ENCODE measurements at regions not wholly inside any gene's neighbourhood (a gene's known extent, or its start where the extent isn't known, plus 50 kb on each side); places are given as distances from the start of the nearest gene placed in this dataset.
A peak's percentile ranks its signal among the peaks of the same experiment; 100 is the strongest.

DNA sequence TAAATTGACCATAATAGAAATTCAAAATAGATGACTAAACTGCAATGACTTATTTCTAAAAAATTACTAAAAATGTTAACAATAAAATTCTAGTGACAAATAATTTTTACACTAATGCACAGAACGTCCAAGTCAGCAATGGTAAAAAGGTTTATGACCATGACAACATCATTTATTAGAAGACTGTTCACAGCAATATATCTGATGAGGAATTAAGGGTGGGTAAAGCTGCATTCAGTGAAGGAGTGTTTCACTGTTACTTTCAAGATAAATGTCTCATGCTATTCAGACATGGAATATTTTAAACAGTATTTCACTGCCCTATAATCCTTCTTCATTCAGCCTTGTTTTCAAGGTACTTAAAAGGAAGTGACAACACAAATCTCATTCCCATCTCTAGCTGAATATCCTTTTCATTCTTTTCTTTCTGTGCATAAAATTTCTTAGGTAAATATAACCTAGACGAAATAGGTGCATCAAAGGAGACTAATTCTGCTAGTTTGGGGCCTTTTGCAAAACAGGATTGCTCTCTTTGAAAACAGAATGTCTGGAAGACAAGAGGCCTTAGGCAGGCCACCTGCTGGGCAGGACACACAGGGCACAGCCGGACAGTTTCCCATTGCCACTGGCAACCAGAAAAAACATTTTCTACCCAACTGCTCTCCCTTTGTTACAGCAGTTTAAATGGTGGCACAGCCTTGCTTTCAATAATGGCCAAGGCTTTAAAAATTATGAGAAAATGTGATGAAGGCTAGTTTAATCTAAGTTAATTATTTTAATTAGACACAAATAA, 600.3 kb downstream of the SPRY1 start:
- intact Hi-C loops (cut with DNase I): no loop called here
- H3K36me3 ChIP-seq (ENCODE audit: control insufficient read depth in 2 of 3, insufficient read depth in 3 of 3, low read length in 3 of 3): no peaks in the 10 kb centered on the region
- no peak overlapping the region for H3K27ac ChIP-seq (ENCODE audit: low read depth in 2 of 2, low read length in 2 of 2)
- TF ChIP-seq, protein P1, sequence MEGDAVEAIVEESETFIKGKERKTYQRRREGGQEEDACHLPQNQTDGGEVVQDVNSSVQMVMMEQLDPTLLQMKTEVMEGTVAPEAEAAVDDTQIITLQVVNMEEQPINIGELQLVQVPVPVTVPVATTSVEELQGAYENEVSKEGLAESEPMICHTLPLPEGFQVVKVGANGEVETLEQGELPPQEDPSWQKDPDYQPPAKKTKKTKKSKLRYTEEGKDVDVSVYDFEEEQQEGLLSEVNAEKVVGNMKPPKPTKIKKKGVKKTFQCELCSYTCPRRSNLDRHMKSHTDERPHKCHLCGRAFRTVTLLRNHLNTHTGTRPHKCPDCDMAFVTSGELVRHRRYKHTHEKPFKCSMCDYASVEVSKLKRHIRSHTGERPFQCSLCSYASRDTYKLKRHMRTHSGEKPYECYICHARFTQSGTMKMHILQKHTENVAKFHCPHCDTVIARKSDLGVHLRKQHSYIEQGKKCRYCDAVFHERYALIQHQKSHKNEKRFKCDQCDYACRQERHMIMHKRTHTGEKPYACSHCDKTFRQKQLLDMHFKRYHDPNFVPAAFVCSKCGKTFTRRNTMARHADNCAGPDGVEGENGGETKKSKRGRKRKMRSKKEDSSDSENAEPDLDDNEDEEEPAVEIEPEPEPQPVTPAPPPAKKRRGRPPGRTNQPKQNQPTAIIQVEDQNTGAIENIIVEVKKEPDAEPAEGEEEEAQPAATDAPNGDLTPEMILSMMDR (IDR thresholded peaks at IDR 0.05; ENCODE audit: borderline replicate concordance, extremely low read depth, insufficient read depth): no peak
- H3K4me3 ChIP-seq (ENCODE audit: low read length in 3 of 3): no peak overlapping the region
- FAIRE-seq (peak; percentile 44), DNase-seq (no peak)
- H3K9me3 ChIP-seq (ENCODE audit: control insufficient read depth in 2 of 3, insufficient read depth in 1 of 3, low read length in 3 of 3): no peaks in the 10 kb centered on the region
- H3K4me1 ChIP-seq (ENCODE audit: control insufficient read depth in 2 of 3, insufficient read depth in 2 of 3, low read depth in 1 of 3, low read length in 3 of 3): no peaks in the 10 kb centered on the region
- H3K9ac ChIP-seq (ENCODE audit: low read length in 3 of 3): no peak overlapping the region
- no peaks in the 10 kb centered on the region for H3K27me3 ChIP-seq (ENCODE audit: control insufficient read depth, insufficient read depth, low read length)

DNA sequence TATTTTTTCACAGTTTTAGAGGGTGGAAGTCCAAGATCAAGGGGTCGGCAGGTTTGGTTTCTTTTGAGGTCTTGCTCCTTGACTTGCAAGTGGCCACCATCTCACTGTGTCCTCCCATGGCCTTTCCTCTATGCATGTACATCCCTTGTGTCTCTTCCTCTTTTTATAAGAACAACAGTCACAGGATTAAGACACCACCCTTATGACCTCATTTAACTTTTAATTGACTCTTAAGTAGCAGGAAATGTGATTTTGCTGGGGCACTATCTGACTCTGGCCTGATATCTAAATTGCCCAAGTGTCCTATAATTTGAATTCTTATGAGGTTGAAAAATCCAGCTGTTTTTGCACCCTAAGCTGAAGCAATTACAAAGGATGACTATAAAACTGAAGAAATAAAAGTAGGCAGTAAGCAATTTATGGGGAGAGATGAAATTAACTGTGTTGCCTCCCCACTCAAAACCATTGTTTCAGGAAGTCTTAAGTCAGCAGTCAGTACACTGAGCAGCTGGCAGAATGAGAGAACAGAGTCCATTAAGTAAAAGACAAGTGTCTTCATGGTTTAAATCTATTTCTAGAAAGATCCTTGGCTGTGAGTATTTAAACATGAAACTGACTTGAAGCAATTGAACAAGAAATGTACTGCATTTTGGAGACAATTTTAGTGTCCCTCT, 601.3 kb downstream of the SPRY1 start:
- FAIRE-seq: no peak
- TF ChIP-seq, protein P1 (IDR thresholded peaks at IDR 0.05; ENCODE audit: borderline replicate concordance, extremely low read depth, insufficient read depth): no peak
- Histone ChIP-seq H3K4me1 (ENCODE audit: control insufficient read depth in 2 of 3, insufficient read depth in 2 of 3, low read depth in 1 of 3, low read length in 3 of 3) (no peaks in the 10 kb centered on the region), H3K36me3 (ENCODE audit: control insufficient read depth in 2 of 3, insufficient read depth in 3 of 3, low read length in 3 of 3) (no peaks in the 10 kb centered on the region), H3K27ac (ENCODE audit: low read depth in 2 of 2, low read length in 2 of 2) (no peak overlapping the region), H3K4me3 (ENCODE audit: low read length in 3 of 3) (no peak overlapping the region), H3K9me3 (ENCODE audit: control insufficient read depth in 2 of 3, insufficient read depth in 1 of 3, low read length in 3 of 3) (no peaks in the 10 kb centered on the region), H3K9ac (ENCODE audit: low read length in 3 of 3) (no peak overlapping the region), H3K27me3 (ENCODE audit: control insufficient read depth, insufficient read depth, low read length) (no peaks in the 10 kb centered on the region)
- intact Hi-C loops (cut with DNase I): no loop called here
- DNase-seq: peak in 1 of 5 donors; percentile 40

DNA sequence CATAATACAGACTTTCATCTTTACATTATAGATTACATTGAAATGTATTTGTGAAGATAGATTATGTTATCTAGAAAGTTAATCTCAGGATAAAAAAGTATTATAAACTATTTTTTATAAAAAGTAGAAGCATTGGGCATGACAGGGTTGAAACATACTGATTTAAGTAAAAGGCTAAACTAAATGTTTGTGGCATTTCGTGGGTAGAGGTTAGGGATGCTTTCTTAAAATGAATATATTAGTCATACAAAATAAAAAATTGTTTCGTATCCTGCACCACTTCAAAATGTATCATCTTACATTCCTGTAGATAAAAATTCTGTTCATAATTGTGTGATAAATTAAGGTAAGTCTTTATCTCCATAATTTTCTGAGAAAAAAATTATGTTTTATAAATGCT, 603.6 kb downstream of the SPRY1 start:
- no peak overlapping the region for H3K4me3 ChIP-seq (ENCODE audit: low read length in 3 of 3)
- no peak for DNase-seq
- no peaks in the 10 kb centered on the region for H3K9me3 ChIP-seq (ENCODE audit: control insufficient read depth in 2 of 3, insufficient read depth in 1 of 3, low read length in 3 of 3)
- no peak for FAIRE-seq
- H3K4me1 ChIP-seq (ENCODE audit: control insufficient read depth in 2 of 3, insufficient read depth in 2 of 3, low read depth in 1 of 3, low read length in 3 of 3): no peaks in the 10 kb centered on the region
- intact Hi-C loops (cut with DNase I): no loop called here
- no peak overlapping the region for H3K27ac ChIP-seq (ENCODE audit: low read depth in 2 of 2, low read length in 2 of 2)
- no peaks in the 10 kb centered on the region for H3K36me3 ChIP-seq (ENCODE audit: control insufficient read depth in 2 of 3, insufficient read depth in 3 of 3, low read length in 3 of 3)
- TF ChIP-seq, protein P1 (IDR thresholded peaks at IDR 0.05; ENCODE audit: borderline replicate concordance, extremely low read depth, insufficient read depth): no peak
- H3K9ac ChIP-seq (ENCODE audit: low read length in 3 of 3): no peak overlapping the region
- no peaks in the 10 kb centered on the region for H3K27me3 ChIP-seq (ENCODE audit: control insufficient read depth, insufficient read depth, low read length)
